ENCODE measurements at regions not wholly inside any gene's neighbourhood (a gene's known extent, or its start where the extent isn't known, plus 50 kb on each side); places are given as distances from the start of the nearest gene placed in this dataset.

DNA sequence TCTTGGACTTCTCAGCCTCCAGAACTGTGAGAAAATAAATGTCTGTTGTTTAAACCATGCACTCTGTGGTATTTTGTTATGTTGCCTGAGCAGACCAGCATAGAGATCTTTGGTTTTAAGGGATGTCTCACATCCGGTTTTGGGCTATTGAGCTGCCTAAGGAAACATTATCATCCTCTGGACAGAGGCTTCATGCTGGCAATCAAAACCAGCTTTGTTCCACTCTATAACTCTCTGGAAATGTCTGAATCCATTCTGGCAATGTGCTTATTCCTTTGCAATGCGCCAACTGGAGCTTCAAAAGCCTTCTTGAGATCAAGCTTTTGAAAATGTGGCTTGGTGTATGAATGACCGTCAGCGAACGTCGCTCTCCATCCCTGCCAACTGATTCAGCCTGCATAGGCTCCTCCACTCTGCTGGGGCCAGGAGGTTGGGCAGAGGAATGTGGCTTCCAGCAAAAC, 183.6 kb upstream of the MGAT5 start:
- no peak for DNase-seq (ENCODE audit: low read depth in 2 of 3, low spot score in 1 of 3)

DNA sequence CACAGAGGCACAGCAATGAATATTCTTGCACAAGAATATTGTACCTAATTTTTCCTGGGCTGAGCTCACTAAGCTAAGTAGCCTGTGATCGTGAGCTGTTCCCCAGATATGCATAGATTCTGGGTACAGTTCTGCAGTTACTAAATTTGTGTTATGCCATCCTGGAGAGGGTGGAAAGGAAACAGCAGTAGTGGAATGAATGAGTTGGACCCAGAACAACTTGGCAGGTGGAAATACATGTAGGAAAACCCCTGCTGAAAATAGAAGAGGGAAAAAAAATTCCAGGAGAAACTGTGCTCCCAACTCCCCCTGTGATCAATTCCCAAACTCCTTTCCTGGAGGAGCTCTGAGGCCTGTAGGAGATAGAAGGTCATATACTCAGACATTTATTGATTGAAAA, 181.5 kb upstream of the MGAT5 start:
- DNase-seq (ENCODE audit: low read depth in 2 of 3, low spot score in 1 of 3), result no peak

DNA sequence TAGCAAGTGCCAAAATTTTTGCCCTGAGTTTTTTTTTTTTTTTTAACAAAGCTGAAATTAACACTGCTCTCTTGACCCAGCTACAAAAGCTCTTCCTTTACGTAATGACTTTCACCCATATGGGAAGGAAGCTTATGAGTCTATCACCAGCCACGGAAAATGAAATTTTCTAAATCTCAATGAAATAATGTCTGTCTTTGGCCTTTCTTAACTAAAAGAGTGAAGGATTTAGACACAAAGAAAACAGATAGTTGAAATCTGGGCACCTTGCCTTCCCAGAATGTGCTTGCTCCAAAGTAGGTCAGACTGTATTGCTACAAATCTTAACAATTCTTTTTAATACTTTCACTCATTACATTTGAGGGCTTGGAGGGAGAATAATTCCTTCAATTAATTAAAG, 180.8 kb upstream of the MGAT5 start:
- no peak for DNase-seq (ENCODE audit: low read depth in 2 of 3, low spot score in 1 of 3)

DNA sequence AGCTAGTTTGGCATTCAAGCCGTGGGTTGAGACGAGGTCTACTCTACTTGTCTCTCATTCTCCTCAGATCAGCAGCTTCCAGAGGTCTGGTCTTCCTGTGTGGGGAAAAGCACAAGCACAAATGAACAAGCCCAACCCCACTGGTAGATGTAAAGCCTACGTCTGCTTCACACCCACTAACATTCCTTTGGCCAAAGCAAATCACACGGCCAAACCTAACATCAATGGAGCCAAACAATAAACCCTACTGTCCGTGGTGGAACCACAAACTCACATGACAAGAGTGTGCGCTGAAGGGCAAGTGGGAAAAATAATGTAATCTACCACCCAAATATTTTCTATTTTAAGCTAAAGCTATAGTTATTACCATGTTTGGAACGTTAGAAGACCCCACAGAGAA, 179.3 kb upstream of the MGAT5 start:
- DNase-seq (ENCODE audit: low read depth in 2 of 3, low spot score in 1 of 3), result no peak

DNA sequence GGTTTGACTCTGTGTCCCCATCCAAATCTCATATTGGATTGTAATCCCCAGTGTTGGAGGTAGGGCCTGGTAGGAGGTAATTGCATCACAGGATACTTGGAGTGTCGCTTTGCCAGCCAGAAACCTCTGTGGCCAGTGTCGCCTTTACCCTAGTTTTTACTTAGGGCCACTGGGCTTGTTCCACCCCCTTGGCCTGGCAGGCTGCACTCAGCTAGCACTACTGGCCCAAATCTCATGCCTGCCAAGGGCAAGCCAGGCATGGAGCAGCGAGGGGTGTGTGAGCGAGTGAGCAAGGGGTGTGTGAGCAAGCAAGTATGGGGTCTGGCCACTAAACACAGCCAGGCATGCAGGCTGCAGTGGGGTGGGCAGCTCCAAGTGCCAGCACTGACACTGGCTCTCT, 178.7 kb upstream of the MGAT5 start:
- DNase-seq (ENCODE audit: low read depth in 2 of 3, low spot score in 1 of 3), result no peak

DNA sequence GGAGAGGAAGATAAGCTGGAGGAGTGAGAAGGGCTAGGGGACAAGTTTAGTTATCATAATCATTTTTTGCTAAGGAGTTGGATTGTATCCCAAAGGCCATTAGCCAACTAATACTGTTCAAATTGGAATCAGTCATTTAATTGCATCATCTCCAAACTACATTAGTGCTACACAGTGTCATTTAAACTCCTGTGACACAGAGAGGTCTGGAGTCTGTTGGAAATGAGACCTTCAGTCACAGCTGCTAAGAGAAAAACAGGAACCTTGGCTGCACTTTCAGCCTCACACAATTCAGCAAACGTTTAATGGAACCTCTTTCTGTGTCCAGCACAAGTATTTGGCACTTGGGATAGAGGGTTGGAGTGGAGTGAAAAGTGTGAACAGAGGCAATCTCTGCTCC, 175.5 kb upstream of the MGAT5 start:
- no peak for DNase-seq (ENCODE audit: low read depth in 2 of 3, low spot score in 1 of 3)

DNA sequence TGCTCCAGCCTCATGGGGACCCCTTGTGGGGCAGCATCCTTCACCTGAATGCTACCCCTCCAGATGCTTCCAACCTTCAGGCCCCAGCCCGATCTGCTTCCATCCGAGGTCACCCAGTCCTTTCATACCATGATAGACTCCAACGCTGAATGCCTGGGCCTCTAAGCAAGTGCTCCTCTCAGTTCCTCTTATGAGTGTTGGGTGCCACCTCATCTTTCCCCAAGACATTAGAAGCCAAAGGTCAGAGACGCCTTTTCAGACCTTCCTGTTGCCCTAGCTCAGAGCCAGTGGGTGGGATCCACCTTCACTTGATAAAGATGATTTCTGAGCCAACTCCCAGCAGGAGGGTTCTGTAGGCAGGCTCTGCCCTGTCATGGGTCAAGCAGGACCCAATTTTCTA, 174.5 kb upstream of the MGAT5 start:
- no peak for DNase-seq (ENCODE audit: low read depth in 2 of 3, low spot score in 1 of 3)

DNA sequence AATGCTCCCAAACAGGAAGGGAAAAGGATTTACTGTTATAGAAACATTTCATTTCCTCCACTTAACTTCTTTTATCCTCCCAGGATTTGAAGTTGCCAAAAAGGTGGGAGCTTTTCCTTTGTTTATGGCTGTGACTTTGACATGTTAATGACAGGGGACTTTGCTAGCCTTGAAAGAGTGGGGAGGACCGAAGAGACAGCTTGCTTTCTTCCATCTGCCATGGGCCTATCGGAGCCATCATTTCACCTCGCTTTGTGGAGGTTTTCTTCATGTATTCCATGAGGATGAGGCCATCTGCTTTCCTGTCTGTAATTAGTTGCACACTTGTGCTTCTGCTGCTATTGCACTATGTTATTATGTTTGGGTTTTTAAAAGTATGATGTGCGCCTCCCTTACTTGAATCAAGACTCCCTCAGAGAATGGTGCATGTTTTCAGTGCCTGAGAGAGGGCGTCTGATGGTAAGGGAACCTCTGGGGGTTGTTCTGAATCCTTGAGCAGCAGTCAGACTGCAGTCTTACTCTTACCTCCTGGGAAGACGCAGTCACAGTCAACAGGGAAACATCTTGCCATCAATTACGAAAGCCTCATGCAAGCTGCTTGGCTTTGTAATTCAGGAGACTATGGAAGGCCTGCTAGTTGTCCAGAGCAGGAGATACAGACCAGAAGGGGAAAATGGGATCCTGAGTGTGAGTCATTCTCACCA, 173.3 kb upstream of the MGAT5 start:
- DNase-seq (ENCODE audit: low read depth in 2 of 3, low spot score in 1 of 3), result no peak

- DNase-seq (ENCODE audit: low read depth in 2 of 3, low spot score in 1 of 3), result no peak
Observed at GRCh38 chr2:134081238-134081938, 172.5 kb upstream of the MGAT5 start.

- DNase-seq (ENCODE audit: low read depth in 2 of 3, low spot score in 1 of 3), result no peak
Observed at GRCh38 chr2:134083548-134083947, 170.3 kb upstream of the MGAT5 start.

DNA sequence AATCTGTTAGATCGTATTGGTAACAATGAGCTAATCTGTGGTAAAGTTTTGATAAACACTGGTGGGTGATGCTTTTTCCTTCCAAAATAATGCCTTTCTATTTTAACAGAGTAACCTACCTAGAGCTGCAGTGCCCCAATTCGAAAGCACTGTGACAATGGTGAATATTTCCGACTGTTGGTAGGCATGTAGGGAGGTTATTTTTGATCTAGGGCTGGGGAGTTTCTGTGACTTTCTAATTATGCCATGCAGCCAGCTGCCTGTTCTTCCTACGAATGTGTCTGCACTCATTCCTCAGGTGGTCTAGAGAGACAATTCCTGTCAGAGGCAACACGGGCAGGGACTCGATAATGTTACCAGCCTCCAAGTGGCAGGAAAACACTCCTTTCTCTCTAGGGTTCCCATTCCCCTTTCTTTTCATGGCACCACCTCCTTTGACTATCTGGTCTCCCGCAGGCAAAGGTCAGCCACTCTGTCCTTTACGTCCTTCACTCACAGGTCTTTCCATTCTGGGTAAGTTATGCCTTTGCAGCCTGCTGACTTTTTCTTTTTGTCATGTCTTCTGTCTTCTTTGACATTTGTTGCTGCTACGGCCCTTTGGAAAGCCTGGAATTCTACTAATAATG, 167.2 kb upstream of the MGAT5 start:
- no peak for DNase-seq (ENCODE audit: low read depth in 2 of 3, low spot score in 1 of 3)

- no peak for DNase-seq (ENCODE audit: low read depth in 2 of 3, low spot score in 1 of 3)
Observed at GRCh38 chr2:134087371-134087921, 166.4 kb upstream of the MGAT5 start.

GRCh38 chr2:134089454-134089853, 164.4 kb upstream of the MGAT5 start:
- no peak for DNase-seq (ENCODE audit: low read depth in 2 of 3, low spot score in 1 of 3)

GRCh38 chr2:134097740-134098139, 156.1 kb upstream of the MGAT5 start:
- no peak for DNase-seq (ENCODE audit: low read depth in 2 of 3, low spot score in 1 of 3)

DNA sequence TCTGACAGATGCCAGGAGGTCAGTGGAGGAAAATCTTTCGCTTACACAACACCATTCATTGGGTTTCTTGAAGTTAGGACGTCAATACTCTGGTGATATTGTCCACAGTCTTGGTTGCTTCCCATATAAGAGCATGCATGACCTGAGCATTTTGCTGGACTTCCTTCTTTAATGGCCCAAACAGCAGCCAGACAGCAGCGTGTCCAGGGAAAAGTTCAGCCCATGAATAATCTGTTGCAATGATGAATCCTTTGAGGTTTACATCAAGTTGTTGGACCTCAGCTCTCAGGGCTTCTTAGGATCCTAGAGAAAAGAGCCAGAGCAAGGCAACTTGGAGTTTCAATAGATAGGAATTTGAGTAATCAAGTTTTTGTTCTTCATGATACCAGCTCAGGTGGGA, 155.6 kb upstream of the MGAT5 start:
- no peak for DNase-seq (ENCODE audit: low read depth in 2 of 3, low spot score in 1 of 3)

GRCh38 chr2:134099273-134099672, 154.6 kb upstream of the MGAT5 start:
- no peak for DNase-seq (ENCODE audit: low read depth in 2 of 3, low spot score in 1 of 3)

- DNase-seq (ENCODE audit: low read depth in 2 of 3, low spot score in 1 of 3), result no peak
Observed at GRCh38 chr2:134103196-134103595, 150.7 kb upstream of the MGAT5 start.

GRCh38 chr2:134104754-134105153, 149.1 kb upstream of the MGAT5 start:
- DNase-seq (ENCODE audit: low read depth in 2 of 3, low spot score in 1 of 3), result no peak

DNA sequence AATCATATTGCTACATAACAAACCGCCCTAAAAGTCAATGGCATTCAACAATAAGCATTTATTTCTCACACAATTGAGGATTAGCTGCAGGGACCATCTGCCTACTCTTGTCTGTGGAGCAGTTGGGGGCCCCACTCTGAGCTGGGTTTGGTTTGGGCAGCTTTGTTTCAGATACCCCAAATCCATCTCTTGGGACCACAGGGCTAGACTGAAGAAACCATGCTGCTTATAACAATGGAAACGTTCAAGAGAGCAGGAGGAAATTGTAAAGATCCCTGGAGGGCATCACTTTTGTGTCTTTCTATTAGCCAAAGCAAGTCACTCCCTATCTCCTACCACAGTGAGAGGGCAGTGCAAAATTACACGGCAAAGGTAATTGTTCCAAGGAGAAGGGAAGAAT, 146.5 kb upstream of the MGAT5 start:
- DNase-seq (ENCODE audit: low read depth in 2 of 3, low spot score in 1 of 3), result no peak

DNA sequence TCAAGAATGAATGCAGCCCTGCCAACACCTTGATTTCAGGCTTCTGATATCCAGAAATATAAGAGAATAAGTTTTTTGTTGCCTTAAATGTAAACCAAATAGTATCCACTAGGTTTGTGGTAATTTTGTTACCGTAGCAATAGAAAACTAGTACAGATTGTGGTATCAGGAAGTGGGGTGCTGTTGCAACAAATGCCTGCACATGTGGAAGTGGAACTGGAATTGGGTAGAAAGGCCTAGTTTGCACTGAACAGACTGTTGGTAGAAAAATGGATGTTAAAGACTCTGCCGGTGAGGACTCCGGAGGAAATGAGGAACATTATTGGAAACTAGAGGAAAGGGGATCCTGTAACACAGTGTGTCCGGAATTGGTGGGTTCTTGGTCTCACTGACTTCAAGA, 145.8 kb upstream of the MGAT5 start:
- DNase-seq (ENCODE audit: low read depth in 2 of 3, low spot score in 1 of 3), result no peak

DNA sequence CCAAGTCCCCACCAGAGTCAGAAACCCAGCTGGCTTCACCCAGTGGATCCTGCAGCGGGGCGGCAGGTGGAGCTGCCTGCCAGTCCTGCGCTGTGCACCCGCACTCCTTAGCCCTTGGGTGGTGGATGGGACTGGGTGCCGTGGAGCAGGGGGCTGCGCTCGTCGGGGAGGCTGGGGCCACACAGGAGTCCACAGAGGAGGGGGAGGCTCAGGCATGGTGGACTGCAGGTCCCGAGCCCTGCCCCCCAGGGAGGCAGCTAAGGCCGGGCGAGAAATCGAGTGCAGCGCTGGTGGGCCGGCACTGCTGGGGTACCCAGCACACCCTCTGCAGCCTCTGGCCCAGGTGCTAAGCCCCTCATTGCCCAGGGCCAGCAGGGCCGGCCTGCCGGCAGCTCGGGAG, 144.6 kb upstream of the MGAT5 start:
- DNase-seq (ENCODE audit: low read depth in 2 of 3, low spot score in 1 of 3), result no peak

GRCh38 chr2:134109725-134110124, 144.1 kb upstream of the MGAT5 start:
- no peak for DNase-seq (ENCODE audit: low read depth in 2 of 3, low spot score in 1 of 3)
